GM12891 (cell line): ENCODE measurements at regions not wholly inside any gene's neighbourhood (a gene's known extent, or its start where the extent isn't known, plus 50 kb on each side); places are given as distances from the start of the nearest gene placed in this dataset.

Experiments
- POLR2A ChIP-seq: IDR thresholded peaks from 2 replicates; pipeline ENCODE4 v1.6.1; 2011; ENCODE audit warnings: low read depth, low read length, control low read depth
- POLR2AphosphoS5 ChIP-seq: IDR thresholded peaks from 2 replicates; pipeline ENCODE4 v1.6.1; 2011; ENCODE audit warnings: low read depth, low read length, control low read depth
- POU2F2 ChIP-seq: IDR thresholded peaks from 2 replicates; pipeline ENCODE4 v1.6.1; 2011; ENCODE audit warnings: low read depth, mild to moderate bottlenecking, control low read depth, low read length, moderate library complexity
- SPI1 ChIP-seq: IDR thresholded peaks from 2 replicates; pipeline ENCODE4 v1.6.1; 2011; ENCODE audit warnings: low read depth, low read length, control low read depth
- TAF1 ChIP-seq: IDR thresholded peaks from 2 replicates; pipeline ENCODE4 v1.6.1; 2011; ENCODE audit warnings: low read depth, low read length, control low read depth

DNA sequence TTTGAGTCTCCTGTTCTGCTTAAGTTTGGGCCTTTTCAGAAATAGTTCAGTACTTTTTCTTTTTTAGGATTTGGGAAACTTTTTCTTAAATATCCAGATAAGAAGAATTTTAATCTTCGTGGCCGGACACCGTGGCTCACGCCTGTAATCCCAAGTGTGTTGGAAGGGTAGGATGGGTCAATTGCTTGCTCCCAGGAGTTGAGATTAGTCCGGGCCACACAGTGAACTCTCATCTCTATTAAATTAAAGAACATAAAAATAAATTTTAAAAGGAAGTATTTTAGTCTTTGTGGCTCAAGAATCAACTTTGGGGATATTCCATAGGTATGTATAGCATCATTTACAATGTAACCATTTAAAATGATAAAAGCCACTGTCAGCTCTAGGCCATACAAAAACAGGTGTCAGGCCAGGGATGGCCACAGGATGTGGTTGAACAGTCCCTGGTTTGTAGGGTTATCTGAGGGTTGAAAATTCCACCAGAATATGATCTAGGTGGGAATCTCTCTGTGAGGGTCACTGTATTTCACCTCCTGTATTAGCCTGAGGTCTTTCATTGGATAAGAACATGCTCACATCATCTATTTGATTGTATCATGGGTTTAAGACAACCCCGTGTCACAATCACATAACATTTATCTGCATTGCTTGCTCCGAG lies 115.6 kb downstream of the GGTLC2 start:
- no peak for TF ChIP-seq POLR2AphosphoS5
- no peak for TF ChIP-seq POLR2A
- no peak for TF ChIP-seq TAF1
- no peak for TF ChIP-seq POU2F2
- no peak for TF ChIP-seq SPI1
